ENCODE measurements at regions not wholly inside any gene's neighbourhood (a gene's known extent, or its start where the extent isn't known, plus 50 kb on each side); places are given as distances from the start of the nearest gene placed in this dataset.

DNA sequence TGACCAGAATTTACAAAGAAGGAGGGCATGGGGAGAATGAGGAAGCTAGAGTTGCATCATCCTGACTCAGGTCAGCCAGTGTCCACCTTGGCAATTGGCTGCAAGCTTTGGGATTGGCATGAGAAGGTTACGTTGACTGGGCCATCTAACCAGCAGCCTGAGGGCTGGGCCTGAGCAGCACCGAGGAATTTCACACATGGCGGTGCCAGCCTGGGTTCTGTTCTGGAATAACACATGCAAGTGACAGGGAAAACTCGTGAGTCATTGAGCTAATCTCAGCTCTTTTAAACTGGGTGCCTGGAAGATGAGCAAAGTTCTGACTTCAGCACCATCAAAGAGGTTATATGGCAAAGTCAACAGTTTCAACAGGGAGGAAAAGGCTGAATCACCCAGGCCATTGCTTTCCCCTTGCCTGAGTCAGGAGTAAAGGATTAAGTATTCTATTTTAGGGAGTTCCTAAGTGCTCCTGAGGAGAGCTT lies 543.2 kb upstream of the TBX3 start:
- TF ChIP-seq CTCF (IDR thresholded peaks at IDR 0.05; ENCODE audit: extremely low read depth in 1 of 2, insufficient read depth in 1 of 2, low read depth in 1 of 2, low read length in 2 of 2) (no peak), POLR2A (IDR thresholded peaks at IDR 0.05; ENCODE audit: low read depth, low read length) (no peak), POLR2AphosphoS5 (IDR thresholded peaks at IDR 0.05; ENCODE audit: insufficient read depth, low read depth, low read length) (no peak), EZH2 (IDR thresholded peaks at IDR 0.05; ENCODE audit: borderline replicate concordance, low read depth, low read length, severe bottlenecking) (no peak), MYC (IDR thresholded peaks at IDR 0.05; ENCODE audit: low read depth, low read length) (no peak), JUN (IDR thresholded peaks at IDR 0.05; ENCODE audit: borderline replicate concordance, insufficient read depth, insufficient read length, low read depth) (no peak), FOS (IDR thresholded peaks at IDR 0.05; ENCODE audit: borderline replicate concordance, insufficient read depth, low read length) (no peak)
- TF ChIP-seq, protein P1, sequence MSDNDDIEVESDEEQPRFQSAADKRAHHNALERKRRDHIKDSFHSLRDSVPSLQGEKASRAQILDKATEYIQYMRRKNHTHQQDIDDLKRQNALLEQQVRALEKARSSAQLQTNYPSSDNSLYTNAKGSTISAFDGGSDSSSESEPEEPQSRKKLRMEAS (IDR thresholded peaks at IDR 0.05; ENCODE audit: insufficient read depth, insufficient read length): no peak

Data from endothelial cell of umbilical vein (primary cell).